HG03175 (cell line): ENCODE measurements at regions not wholly inside any gene's neighbourhood (a gene's known extent, or its start where the extent isn't known, plus 50 kb on each side); places are given as distances from the start of the nearest gene placed in this dataset.

Experiments used
- ATAC-seq: cut with Tn5 transposase; IDR thresholded peaks from one replicate; pipeline ENCODE4 v1.9.1; 2021; ENCODE audit warnings: mild to moderate bottlenecking, moderate library complexity; ENCODE audit not compliant: unreplicated experiment

GRCh38 chr4:141395919-141396318, 175.2 kb downstream of the ZNF330 start:
- no peak for ATAC-seq

- ATAC-seq, result no peak
These were observed 182.0 kb downstream of the ZNF330 start for GRCh38 chr4:141402712-141403111.

- no peak for ATAC-seq
These were observed 183.1 kb downstream of the ZNF330 start for GRCh38 chr4:141403782-141404181.

- ATAC-seq, result no peak
These were observed 185.5 kb downstream of the ZNF330 start for GRCh38 chr4:141406237-141406636.

GRCh38 chr4:141409556-141409955, 188.9 kb downstream of the ZNF330 start:
- no peak for ATAC-seq

- ATAC-seq, result no peak
These were observed 190.1 kb downstream of the ZNF330 start for GRCh38 chr4:141410839-141411238.

- ATAC-seq, result no peak
These were observed 191.2 kb downstream of the ZNF330 start for GRCh38 chr4:141411936-141412335.

GRCh38 chr4:141413366-141413765, 192.7 kb downstream of the ZNF330 start:
- ATAC-seq, result no peak

GRCh38 chr4:141415651-141416050, 195.0 kb downstream of the ZNF330 start:
- no peak for ATAC-seq

- no peak for ATAC-seq
These were observed 195.5 kb downstream of the ZNF330 start for GRCh38 chr4:141416219-141416618.

GRCh38 chr4:141416677-141417363, 196.1 kb downstream of the ZNF330 start:
- no peak for ATAC-seq

GRCh38 chr4:141417387-141417786, 196.7 kb downstream of the ZNF330 start:
- no peak for ATAC-seq

- no peak for ATAC-seq
These were observed 204.4 kb downstream of the ZNF330 start for GRCh38 chr4:141425124-141425523.

- ATAC-seq, result no peak
These were observed 207.1 kb downstream of the ZNF330 start for GRCh38 chr4:141427726-141428296.

GRCh38 chr4:141429933-141430332, 206.4 kb upstream of the IL15 start:
- ATAC-seq, result no peak

- no peak for ATAC-seq
These were observed 205.7 kb upstream of the IL15 start for GRCh38 chr4:141430686-141431085.

- ATAC-seq, result no peak
These were observed 204.2 kb upstream of the IL15 start for GRCh38 chr4:141432000-141432712.

GRCh38 chr4:141435446-141436225, 200.7 kb upstream of the IL15 start:
- no peak for ATAC-seq

GRCh38 chr4:141439223-141439622, 197.2 kb upstream of the IL15 start:
- no peak for ATAC-seq

- ATAC-seq, result no peak
These were observed 188.6 kb upstream of the IL15 start for GRCh38 chr4:141447761-141448160.

GRCh38 chr4:141448490-141448889, 187.9 kb upstream of the IL15 start:
- no peak for ATAC-seq
